ENCODE measurements at regions not wholly inside any gene's neighbourhood (a gene's known extent, or its start where the extent isn't known, plus 50 kb on each side); places are given as distances from the start of the nearest gene placed in this dataset.

DNA sequence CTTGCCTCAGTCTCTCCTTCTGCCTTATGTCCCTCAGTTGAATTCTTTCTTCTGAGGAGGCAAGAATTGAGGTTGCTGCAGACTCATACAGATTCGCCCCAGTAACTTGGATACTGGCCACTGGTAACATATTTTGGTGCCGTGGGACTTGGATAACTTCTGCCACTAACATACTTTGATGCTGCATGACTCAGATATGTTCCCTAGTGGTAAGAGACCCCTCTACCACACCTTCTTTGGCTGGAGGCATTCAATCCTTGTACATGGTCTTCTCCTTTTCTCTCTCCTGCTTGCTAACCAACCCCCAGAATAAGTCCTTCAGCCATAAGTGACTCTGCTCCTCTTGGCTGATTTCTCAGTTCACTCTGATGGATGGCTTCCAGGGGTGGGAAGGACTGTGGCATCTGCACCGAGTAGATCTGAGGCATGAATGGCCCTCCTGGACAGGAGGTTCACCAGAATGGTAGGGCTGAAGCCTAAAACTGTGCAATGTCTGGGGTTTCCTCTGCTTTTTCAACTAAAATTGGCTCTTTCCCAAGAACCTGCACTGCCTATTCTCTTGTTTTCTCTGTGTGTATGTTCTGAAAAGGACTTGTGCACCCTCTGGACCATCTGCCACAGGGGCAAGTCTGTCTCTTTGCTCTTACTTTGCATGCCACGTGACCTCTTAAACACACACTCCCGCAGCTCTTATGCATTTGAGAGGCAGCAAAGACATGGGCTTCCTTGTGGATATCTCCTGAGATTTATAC is 55.5 kb upstream of the FSTL1 start:
- H4K20me1 ChIP-seq (ENCODE audit: insufficient read depth, low read length, poor library complexity, severe bottlenecking), result no peaks in the 10 kb centered on the region
- H3F3A ChIP-seq (ENCODE audit: low read depth), result no peaks in the 10 kb centered on the region
- no peaks in the 10 kb centered on the region for H3K9me2 ChIP-seq (replicated peaks; ENCODE audit: low read depth, low read length)
- no peak overlapping the region for H3K4me3 ChIP-seq (ENCODE audit: low read length, poor library complexity, severe bottlenecking)
- no peaks in the 10 kb centered on the region for H3K4me1 ChIP-seq (ENCODE audit: insufficient read depth, low read length, poor library complexity, severe bottlenecking)
- 0 out of 2 replicates have a peak, but pooled peaks cover 10% of the 10 kb centered on the region for H3K9me3 ChIP-seq (ENCODE audit: insufficient read depth, low read depth, low read length)
- no peaks in the 10 kb centered on the region for H3K36me3 ChIP-seq (ENCODE audit: insufficient read depth, low read length)
- H2AFZ ChIP-seq (ENCODE audit: low read length), result 0 out of 2 replicates have a peak overlapping the region, but pooled peaks have one; percentile 10
- no peaks in the 10 kb centered on the region for H3K79me2 ChIP-seq (ENCODE audit: insufficient read depth, low read length)
- TF ChIP-seq, protein P1, sequence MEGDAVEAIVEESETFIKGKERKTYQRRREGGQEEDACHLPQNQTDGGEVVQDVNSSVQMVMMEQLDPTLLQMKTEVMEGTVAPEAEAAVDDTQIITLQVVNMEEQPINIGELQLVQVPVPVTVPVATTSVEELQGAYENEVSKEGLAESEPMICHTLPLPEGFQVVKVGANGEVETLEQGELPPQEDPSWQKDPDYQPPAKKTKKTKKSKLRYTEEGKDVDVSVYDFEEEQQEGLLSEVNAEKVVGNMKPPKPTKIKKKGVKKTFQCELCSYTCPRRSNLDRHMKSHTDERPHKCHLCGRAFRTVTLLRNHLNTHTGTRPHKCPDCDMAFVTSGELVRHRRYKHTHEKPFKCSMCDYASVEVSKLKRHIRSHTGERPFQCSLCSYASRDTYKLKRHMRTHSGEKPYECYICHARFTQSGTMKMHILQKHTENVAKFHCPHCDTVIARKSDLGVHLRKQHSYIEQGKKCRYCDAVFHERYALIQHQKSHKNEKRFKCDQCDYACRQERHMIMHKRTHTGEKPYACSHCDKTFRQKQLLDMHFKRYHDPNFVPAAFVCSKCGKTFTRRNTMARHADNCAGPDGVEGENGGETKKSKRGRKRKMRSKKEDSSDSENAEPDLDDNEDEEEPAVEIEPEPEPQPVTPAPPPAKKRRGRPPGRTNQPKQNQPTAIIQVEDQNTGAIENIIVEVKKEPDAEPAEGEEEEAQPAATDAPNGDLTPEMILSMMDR (conservative IDR thresholded peaks at IDR 0.05; ENCODE audit: low read length), result no peak
- no peak for TF ChIP-seq EZH2phosphoT487 (IDR thresholded peaks at IDR 0.05; ENCODE audit: borderline replicate concordance)
- no peak overlapping the region for H3K9ac ChIP-seq (ENCODE audit: low read depth, low read length, poor library complexity, severe bottlenecking)
- H3K4me2 ChIP-seq (ENCODE audit: low read depth, low read length, poor library complexity, severe bottlenecking), result no peak overlapping the region
- no peaks in the 10 kb centered on the region for H3K27me3 ChIP-seq (ENCODE audit: insufficient read depth, low read length, poor library complexity, severe bottlenecking)

DNA sequence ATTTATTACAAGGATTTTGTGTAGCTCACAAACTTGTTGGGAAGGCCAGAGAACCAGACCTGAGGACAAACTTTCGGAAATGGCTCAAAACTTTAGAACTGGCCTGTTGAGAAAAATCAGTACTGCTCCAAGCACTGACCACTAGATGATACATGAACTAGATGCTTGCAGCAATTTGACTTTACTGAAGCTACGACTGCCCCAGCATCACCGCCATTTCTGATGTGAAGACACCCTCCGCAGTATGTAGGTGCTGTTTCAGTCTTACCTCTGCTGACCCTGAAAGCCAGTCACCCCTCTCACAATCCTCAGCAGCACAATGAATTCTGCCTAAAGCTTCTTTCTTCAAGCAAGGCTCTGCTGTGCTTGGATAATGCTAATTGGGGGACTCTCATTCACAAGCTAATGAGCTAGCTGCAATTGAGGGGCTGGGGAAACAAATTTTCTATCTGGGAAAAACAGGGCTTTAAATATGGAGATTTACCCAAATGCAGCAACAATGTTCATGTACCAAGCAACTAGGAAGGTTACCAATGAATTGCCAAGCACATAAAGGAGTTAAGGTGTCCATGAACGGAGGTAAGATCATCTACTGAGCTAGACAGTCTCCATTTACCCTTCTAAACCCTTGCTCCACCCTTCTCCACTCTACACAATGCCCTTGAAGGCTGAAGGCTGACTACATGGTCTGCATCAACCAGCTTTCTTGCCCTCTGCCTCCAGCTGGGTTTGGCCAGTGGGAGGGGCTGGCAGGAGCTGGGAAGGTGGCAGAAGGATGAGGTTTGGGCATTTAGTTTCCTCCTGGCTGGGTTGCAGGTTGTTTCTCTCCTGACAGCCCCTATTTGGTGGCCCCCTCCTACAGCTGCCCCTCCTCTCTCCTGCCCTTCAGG is 53.2 kb upstream of the FSTL1 start:
- H3K27me3 ChIP-seq (ENCODE audit: insufficient read depth, low read length, poor library complexity, severe bottlenecking), result no peaks in the 10 kb centered on the region
- H3F3A ChIP-seq (ENCODE audit: low read depth), result no peaks in the 10 kb centered on the region
- no peak overlapping the region for H3K9ac ChIP-seq (ENCODE audit: low read depth, low read length, poor library complexity, severe bottlenecking)
- H3K9me3 ChIP-seq (ENCODE audit: insufficient read depth, low read depth, low read length), result no peaks in the 10 kb centered on the region
- no peaks in the 10 kb centered on the region for H3K79me2 ChIP-seq (ENCODE audit: insufficient read depth, low read length)
- H4K20me1 ChIP-seq (ENCODE audit: insufficient read depth, low read length, poor library complexity, severe bottlenecking), result no peaks in the 10 kb centered on the region
- H3K4me1 ChIP-seq (ENCODE audit: insufficient read depth, low read length, poor library complexity, severe bottlenecking), result no peaks in the 10 kb centered on the region
- no peak overlapping the region for H3K4me3 ChIP-seq (ENCODE audit: low read length, poor library complexity, severe bottlenecking)
- no peak overlapping the region for H3K4me2 ChIP-seq (ENCODE audit: low read depth, low read length, poor library complexity, severe bottlenecking)
- no peaks in the 10 kb centered on the region for H3K36me3 ChIP-seq (ENCODE audit: insufficient read depth, low read length)
- H3K9me2 ChIP-seq (replicated peaks; ENCODE audit: low read depth, low read length), result no peaks in the 10 kb centered on the region
- TF ChIP-seq, protein P1 (conservative IDR thresholded peaks at IDR 0.05; ENCODE audit: low read length), result no peak
- TF ChIP-seq EZH2phosphoT487 (IDR thresholded peaks at IDR 0.05; ENCODE audit: borderline replicate concordance), result no peak
- no peak overlapping the region for H2AFZ ChIP-seq (ENCODE audit: low read length)

DNA sequence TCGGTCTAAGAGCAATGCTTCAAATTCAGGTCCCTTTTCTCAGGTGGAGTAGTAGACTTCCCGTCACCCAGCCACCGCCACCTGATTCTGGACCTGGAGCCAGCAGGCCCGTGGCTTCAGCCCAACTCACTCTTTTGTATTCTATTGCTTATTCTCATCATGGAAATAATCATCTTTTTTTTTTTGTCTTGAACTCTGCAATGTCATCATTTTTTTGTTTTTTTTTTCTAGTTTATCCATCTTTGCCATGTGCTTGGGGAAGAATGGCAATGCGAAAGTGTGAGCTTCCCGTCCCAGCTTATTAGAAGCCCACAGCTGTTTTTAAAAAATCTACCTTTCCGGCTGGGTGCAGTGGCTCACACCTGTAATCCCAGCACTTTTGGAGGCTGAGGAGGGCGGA is 51.3 kb upstream of the FSTL1 start:
- H3K36me3 ChIP-seq (ENCODE audit: insufficient read depth, low read length), result no peaks in the 10 kb centered on the region

More for the DNA sequence above, 51.3 kb upstream of the FSTL1 start:
- H3K9ac ChIP-seq (ENCODE audit: low read depth, low read length, poor library complexity, severe bottlenecking), result no peak overlapping the region
- H3K4me1 ChIP-seq (ENCODE audit: insufficient read depth, low read length, poor library complexity, severe bottlenecking), result no peaks in the 10 kb centered on the region
- H3K79me2 ChIP-seq (ENCODE audit: insufficient read depth, low read length), result no peaks in the 10 kb centered on the region
- no peaks in the 10 kb centered on the region for H4K20me1 ChIP-seq (ENCODE audit: insufficient read depth, low read length, poor library complexity, severe bottlenecking)
- no peak overlapping the region for H2AFZ ChIP-seq (ENCODE audit: low read length)
- no peaks in the 10 kb centered on the region for H3K9me2 ChIP-seq (replicated peaks; ENCODE audit: low read depth, low read length)
- H3K4me3 ChIP-seq (ENCODE audit: low read length, poor library complexity, severe bottlenecking), result no peak overlapping the region
- no peaks in the 10 kb centered on the region for H3F3A ChIP-seq (ENCODE audit: low read depth)
- no peaks in the 10 kb centered on the region for H3K9me3 ChIP-seq (ENCODE audit: insufficient read depth, low read depth, low read length)
- H3K4me2 ChIP-seq (ENCODE audit: low read depth, low read length, poor library complexity, severe bottlenecking), result no peak overlapping the region
- TF ChIP-seq, protein P1 (conservative IDR thresholded peaks at IDR 0.05; ENCODE audit: low read length), result no peak
- TF ChIP-seq EZH2phosphoT487 (IDR thresholded peaks at IDR 0.05; ENCODE audit: borderline replicate concordance), result no peak
- no peaks in the 10 kb centered on the region for H3K27me3 ChIP-seq (ENCODE audit: insufficient read depth, low read length, poor library complexity, severe bottlenecking)
